ENCODE measurements at regions not wholly inside any gene's neighbourhood (a gene's known extent, or its start where the extent isn't known, plus 50 kb on each side); places are given as distances from the start of the nearest gene placed in this dataset.

GRCh38 chr21:16423921-16424320 is 694.1 kb downstream of the USP25 start:
- H3K27me3 Mint-ChIP-seq (ENCODE audit: low read depth): no peaks in the 10 kb centered on the region
- peak overlapping the region; percentile 85 for H3K27ac Mint-ChIP-seq
- H3K4me1 Mint-ChIP-seq: peaks cover 65% of the 10 kb centered on the region
- H3K36me3 Mint-ChIP-seq: no peaks in the 10 kb centered on the region
- peak overlapping the region; percentile 49 for H3K4me3 Mint-ChIP-seq
- no peaks in the 10 kb centered on the region for H3K9me3 Mint-ChIP-seq
- TF ChIP-seq CTCF (IDR thresholded peaks at IDR 0.05; ENCODE audit: unreplicated experiment): no peak
- no peak for DNase-seq (ENCODE audit: low spot score in 2 of 2, unreplicated experiment in 2 of 2)

DNA sequence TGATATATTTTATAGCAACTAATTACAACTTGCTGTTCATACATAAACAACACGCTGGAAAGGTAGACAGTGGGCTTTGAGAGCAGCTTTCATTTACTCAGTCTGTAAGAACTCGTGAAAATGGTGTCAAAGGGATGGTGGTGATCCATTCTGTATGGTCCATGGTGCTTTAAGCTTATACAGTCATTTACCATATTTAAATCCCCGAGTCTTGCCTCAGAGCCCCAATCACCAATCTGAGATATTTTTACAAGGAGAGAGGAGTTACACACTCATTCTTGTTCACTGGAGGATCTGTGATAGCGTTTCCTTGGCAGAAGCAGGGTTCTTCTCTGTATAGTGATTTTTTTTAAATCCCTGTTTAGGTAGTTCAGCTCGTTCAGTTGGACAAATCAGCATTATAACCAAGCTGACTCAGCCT is 694.6 kb downstream of the USP25 start:
- Mint-ChIP-seq H3K27me3 (ENCODE audit: low read depth) (no peaks in the 10 kb centered on the region), H3K4me1 (peaks cover 66% of the 10 kb centered on the region), H3K9me3 (no peaks in the 10 kb centered on the region), H3K4me3 (peak overlapping the region; percentile 49), H3K27ac (peak overlapping the region; percentile 85), H3K36me3 (no peaks in the 10 kb centered on the region)
- TF ChIP-seq CTCF (IDR thresholded peaks at IDR 0.05; ENCODE audit: unreplicated experiment): no peak
- no peak for DNase-seq (ENCODE audit: low spot score in 2 of 2, unreplicated experiment in 2 of 2)

DNA sequence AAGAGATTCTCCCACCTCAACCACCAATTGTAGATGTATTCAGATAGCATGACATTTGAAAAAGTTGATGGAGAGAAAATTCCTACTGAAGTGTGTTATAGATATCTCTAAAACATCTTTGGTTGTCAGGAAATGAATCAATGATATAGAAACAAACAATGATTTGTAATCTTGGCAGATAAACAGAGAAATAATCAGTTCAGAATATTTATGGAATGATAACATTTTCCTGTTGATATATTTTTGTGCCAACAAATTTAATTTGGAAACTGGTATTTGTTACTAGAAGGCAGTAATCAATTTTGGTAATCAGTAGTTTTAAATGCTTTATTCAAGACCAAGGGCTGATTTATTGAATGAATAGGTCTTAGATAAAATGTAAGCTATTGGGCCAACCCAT is 695.6 kb downstream of the USP25 start:
- no peak overlapping the region for H3K4me3 Mint-ChIP-seq
- DNase-seq (ENCODE audit: low spot score in 2 of 2, unreplicated experiment in 2 of 2): no peak
- TF ChIP-seq CTCF (IDR thresholded peaks at IDR 0.05; ENCODE audit: unreplicated experiment): no peak
- no peaks in the 10 kb centered on the region for H3K9me3 Mint-ChIP-seq
- peaks cover 57% of the 10 kb centered on the region for H3K4me1 Mint-ChIP-seq
- H3K27me3 Mint-ChIP-seq (ENCODE audit: low read depth): no peaks in the 10 kb centered on the region
- H3K27ac Mint-ChIP-seq: peak overlapping the region; percentile 85
- H3K36me3 Mint-ChIP-seq: no peaks in the 10 kb centered on the region

- DNase-seq (ENCODE audit: low spot score in 2 of 2, unreplicated experiment in 2 of 2): no peak
- Mint-ChIP-seq H3K4me3 (no peak overlapping the region), H3K27me3 (ENCODE audit: low read depth) (no peaks in the 10 kb centered on the region), H3K36me3 (no peaks in the 10 kb centered on the region), H3K27ac (peak overlapping the region; percentile 75), H3K4me1 (peaks cover 62% of the 10 kb centered on the region), H3K9me3 (no peaks in the 10 kb centered on the region)
- no peak for TF ChIP-seq CTCF (IDR thresholded peaks at IDR 0.05; ENCODE audit: unreplicated experiment)
Measured at GRCh38 chr21:16426936-16427335, 697.2 kb downstream of the USP25 start.

DNA sequence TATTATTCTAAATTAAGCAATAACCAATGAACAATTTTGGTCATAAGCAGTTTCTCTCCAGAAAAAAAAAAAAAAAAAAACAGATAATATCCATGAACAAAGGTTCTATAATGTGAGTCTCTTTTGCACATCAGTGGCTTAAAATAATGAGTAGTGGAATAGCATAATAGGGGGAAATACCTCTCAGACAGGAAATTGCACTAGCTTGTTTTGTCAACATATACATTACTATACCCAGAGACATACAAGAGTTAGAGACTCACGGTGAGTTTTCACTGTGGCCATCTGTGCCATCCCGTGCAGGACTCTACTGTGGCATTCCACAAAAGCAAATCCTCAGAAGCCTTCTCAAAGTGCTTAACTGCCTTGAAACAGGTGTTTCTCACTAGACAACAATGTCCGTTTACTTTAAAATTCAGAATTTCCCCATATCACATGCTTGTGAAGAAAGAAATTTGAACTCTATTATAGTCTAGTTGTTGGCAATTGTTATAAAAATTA is 697.9 kb downstream of the USP25 start:
- TF ChIP-seq CTCF (IDR thresholded peaks at IDR 0.05; ENCODE audit: unreplicated experiment): no peak
- no peak overlapping the region for H3K4me3 Mint-ChIP-seq
- no peak for DNase-seq (ENCODE audit: low spot score in 2 of 2, unreplicated experiment in 2 of 2)

GRCh38 chr21:16437586-16437985 is 707.8 kb downstream of the USP25 start:
- Mint-ChIP-seq H3K9me3 (no peaks in the 10 kb centered on the region), H3K27ac (no peak overlapping the region), H3K27me3 (ENCODE audit: low read depth) (no peaks in the 10 kb centered on the region), H3K36me3 (peaks cover 7% of the 10 kb centered on the region), H3K4me1 (peaks cover 26% of the 10 kb centered on the region), H3K4me3 (no peak overlapping the region)
- DNase-seq (ENCODE audit: low spot score in 2 of 2, unreplicated experiment in 2 of 2): no peak
- no peak for TF ChIP-seq CTCF (IDR thresholded peaks at IDR 0.05; ENCODE audit: unreplicated experiment)

More for the DNA sequence above, 697.9 kb downstream of the USP25 start:
- no peaks in the 10 kb centered on the region for H3K27me3 Mint-ChIP-seq (ENCODE audit: low read depth)
- H3K9me3 Mint-ChIP-seq: no peaks in the 10 kb centered on the region
- no peaks in the 10 kb centered on the region for H3K36me3 Mint-ChIP-seq
- peaks cover 58% of the 10 kb centered on the region for H3K4me1 Mint-ChIP-seq
- peak overlapping the region; percentile 75 for H3K27ac Mint-ChIP-seq

Data from mesothelial cell of epicardium (in vitro differentiated cells).